ENCODE measurements at regions not wholly inside any gene's neighbourhood (a gene's known extent, or its start where the extent isn't known, plus 50 kb on each side); places are given as distances from the start of the nearest gene placed in this dataset.

DNA sequence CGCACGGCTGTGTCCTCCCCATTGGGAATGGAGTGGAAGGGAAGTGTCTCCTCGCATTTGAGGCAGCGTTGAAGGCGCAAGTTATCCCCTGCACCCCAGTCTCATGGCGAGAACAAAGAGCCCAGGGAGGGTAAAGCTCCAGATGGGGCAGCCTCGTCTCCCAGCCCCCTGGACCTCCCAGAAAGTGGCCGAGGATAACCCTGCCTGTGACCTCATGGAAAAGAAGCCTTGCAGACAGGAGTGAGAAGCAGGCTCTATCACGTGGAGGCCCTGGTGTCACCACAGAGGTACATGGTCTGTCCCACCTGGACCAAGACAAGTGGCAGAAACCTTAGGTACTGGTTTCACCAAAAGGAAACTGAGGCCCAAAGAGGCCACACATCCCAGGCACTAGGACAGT lies 134.8 kb upstream of the RPS6KA2 start:
- Histone ChIP-seq H3K27ac (ENCODE audit: insufficient read length, low read depth, low read length) (no peak overlapping the region), H3K9me3 (ENCODE audit: control insufficient read depth, low read depth, low read length) (no peaks in the 10 kb centered on the region), H2BK20ac (ENCODE audit: low read depth, low read length, poor library complexity, severe bottlenecking) (no peak overlapping the region), H3K23ac (ENCODE audit: insufficient read length, low read depth, low read length) (no peak overlapping the region), H3K14ac (ENCODE audit: insufficient read depth, low read length) (no peak overlapping the region), H3K9ac (ENCODE audit: extremely low read depth, insufficient read length, low read length) (no peak overlapping the region), H3K56ac (ENCODE audit: insufficient read length, low read depth, low read length) (no peak overlapping the region), H2BK120ac (ENCODE audit: low read depth, low read length, poor library complexity, severe bottlenecking) (no peak overlapping the region), H3T11ph (ENCODE audit: low read length) (no peak overlapping the region), H2AK5ac (ENCODE audit: insufficient read length, low read length) (no peak overlapping the region), H2BK15ac (ENCODE audit: low read depth, low read length) (no peak overlapping the region), H4K20me1 (ENCODE audit: control insufficient read depth, insufficient read depth, insufficient read length) (no peaks in the 10 kb centered on the region), H3K27me3 (ENCODE audit: insufficient read depth, low read length) (no peaks in the 10 kb centered on the region), H4K8ac (replicated peaks; ENCODE audit: insufficient read length, low read depth, low read length) (no peak overlapping the region), H3K4me1 (ENCODE audit: insufficient read depth, low read length) (peaks cover 2% of the 10 kb centered on the region; the same call in 1 of the 2 replicates), H2BK12ac (ENCODE audit: insufficient read length, low read depth, low read length) (no peak overlapping the region), H4K5ac (ENCODE audit: insufficient read length, low read depth, low read length) (no peak overlapping the region), H3K18ac (ENCODE audit: insufficient read length, low read depth, low read length) (no peak overlapping the region), H3K79me1 (ENCODE audit: insufficient read depth, low read depth, low read length, poor library complexity, severe bottlenecking) (no peaks in the 10 kb centered on the region), H2AFZ (ENCODE audit: low read length) (no peak overlapping the region), H3K79me2 (ENCODE audit: insufficient read depth, low read length) (no peaks in the 10 kb centered on the region), H4K91ac (ENCODE audit: insufficient read length, low read depth, low read length) (no peak overlapping the region), H3K4me2 (ENCODE audit: insufficient read depth, insufficient read length, low read length) (no peak overlapping the region), H2BK5ac (ENCODE audit: insufficient read length, low read length) (no peak overlapping the region), H3K23me2 (ENCODE audit: insufficient read length, low read depth, low read length, poor library complexity, severe bottlenecking) (no peaks in the 10 kb centered on the region), H3K4ac (ENCODE audit: low read depth, low read length) (no peak overlapping the region)
- Mint-ChIP-seq H3K27ac (no peak overlapping the region), H3K36me3 (ENCODE audit: insufficient read depth in 1 of 3, low read depth in 3 of 3) (no peaks in the 10 kb centered on the region), H3K4me1 (peaks cover 26 to 40% of the 10 kb centered on the region in 2 experiments), H3K4me3 (no peak overlapping the region), H3K9me3 (no peaks in the 10 kb centered on the region), H3K27me3 (ENCODE audit: low read depth) (peaks cover 17% of the 10 kb centered on the region)
- no peak for DNase-seq
- TF ChIP-seq CTCF (conservative IDR thresholded peaks at IDR 0.05): no peak
- no CpG with 5 or more reads among the region's 9 CpGs for WGBS (ENCODE audit: extremely low coverage, insufficient read length, low lambda C conversion rate)

Data from H9 (cell line).